ENCODE measurements at regions not wholly inside any gene's neighbourhood (a gene's known extent, or its start where the extent isn't known, plus 50 kb on each side); places are given as distances from the start of the nearest gene placed in this dataset.

- Histone ChIP-seq H3K9me3 (no peaks in the 10 kb centered on the region), H3K27ac (no peak overlapping the region), H3K4me3 (no peak overlapping the region), H3K36me3 (no peaks in the 10 kb centered on the region), H3K4me1 (no peaks in the 10 kb centered on the region), H3K27me3 (no peaks in the 10 kb centered on the region)
- intact Hi-C loops (cut with DNase I; ENCODE audit: low total_unique reads): no loop called here
- no peak for DNase-seq (ENCODE audit: low spot score in 2 of 2)
- TF ChIP-seq, protein P1, sequence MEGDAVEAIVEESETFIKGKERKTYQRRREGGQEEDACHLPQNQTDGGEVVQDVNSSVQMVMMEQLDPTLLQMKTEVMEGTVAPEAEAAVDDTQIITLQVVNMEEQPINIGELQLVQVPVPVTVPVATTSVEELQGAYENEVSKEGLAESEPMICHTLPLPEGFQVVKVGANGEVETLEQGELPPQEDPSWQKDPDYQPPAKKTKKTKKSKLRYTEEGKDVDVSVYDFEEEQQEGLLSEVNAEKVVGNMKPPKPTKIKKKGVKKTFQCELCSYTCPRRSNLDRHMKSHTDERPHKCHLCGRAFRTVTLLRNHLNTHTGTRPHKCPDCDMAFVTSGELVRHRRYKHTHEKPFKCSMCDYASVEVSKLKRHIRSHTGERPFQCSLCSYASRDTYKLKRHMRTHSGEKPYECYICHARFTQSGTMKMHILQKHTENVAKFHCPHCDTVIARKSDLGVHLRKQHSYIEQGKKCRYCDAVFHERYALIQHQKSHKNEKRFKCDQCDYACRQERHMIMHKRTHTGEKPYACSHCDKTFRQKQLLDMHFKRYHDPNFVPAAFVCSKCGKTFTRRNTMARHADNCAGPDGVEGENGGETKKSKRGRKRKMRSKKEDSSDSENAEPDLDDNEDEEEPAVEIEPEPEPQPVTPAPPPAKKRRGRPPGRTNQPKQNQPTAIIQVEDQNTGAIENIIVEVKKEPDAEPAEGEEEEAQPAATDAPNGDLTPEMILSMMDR (IDR thresholded peaks at IDR 0.05): no peak
- no peak for TF ChIP-seq POLR2AphosphoS5 (IDR thresholded peaks at IDR 0.05)
These were observed 342.0 kb upstream of the PDZRN3 start for GRCh38 chr3:73966733-73967132.

GRCh38 chr3:73964818-73965217 is 340.1 kb upstream of the PDZRN3 start:
- Histone ChIP-seq H3K27me3 (no peaks in the 10 kb centered on the region), H3K9me3 (no peaks in the 10 kb centered on the region), H3K36me3 (no peaks in the 10 kb centered on the region), H3K27ac (no peak overlapping the region), H3K4me1 (no peaks in the 10 kb centered on the region), H3K4me3 (no peak overlapping the region)
- DNase-seq (ENCODE audit: low spot score in 2 of 2): no peak
- intact Hi-C loops (cut with DNase I; ENCODE audit: low total_unique reads): no loop called here
- TF ChIP-seq, protein P1 (IDR thresholded peaks at IDR 0.05): no peak
- no peak for TF ChIP-seq POLR2AphosphoS5 (IDR thresholded peaks at IDR 0.05)
- TF ChIP-seq POLR2A (IDR thresholded peaks at IDR 0.05): no peak

DNA sequence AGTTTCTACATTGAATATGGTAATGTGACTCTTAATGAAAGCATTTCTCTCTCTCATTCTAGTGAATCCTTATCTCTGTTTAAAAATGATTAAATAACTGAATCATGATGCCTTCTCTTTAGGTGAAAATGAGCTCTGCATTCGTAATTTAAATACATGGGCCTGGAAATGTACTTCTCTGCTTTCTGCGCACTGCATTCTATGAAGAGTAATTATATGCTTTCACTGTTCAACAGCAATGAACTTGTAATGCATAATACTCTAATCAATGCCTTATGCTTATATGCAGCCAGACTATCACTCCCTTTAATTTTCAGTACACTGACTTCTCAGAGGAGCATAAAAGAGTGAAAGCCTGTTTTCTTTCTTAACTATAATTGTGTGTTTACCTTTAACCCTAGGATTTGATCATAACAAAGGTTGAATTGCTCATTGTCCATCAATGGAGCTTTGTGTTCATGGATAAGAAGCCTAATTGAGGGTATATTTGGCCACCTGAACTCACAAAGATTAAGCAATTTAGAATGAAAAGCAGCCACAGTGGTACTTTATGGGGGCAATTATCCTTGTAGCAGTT is 330.8 kb upstream of the PDZRN3 start:
- Histone ChIP-seq H3K27me3 (no peaks in the 10 kb centered on the region), H3K36me3 (no peaks in the 10 kb centered on the region), H3K4me3 (no peak overlapping the region), H3K9me3 (no peaks in the 10 kb centered on the region), H3K27ac (no peak overlapping the region), H3K4me1 (no peaks in the 10 kb centered on the region)
- TF ChIP-seq, protein P1 (IDR thresholded peaks at IDR 0.05): no peak
- TF ChIP-seq POLR2AphosphoS5 (IDR thresholded peaks at IDR 0.05) (no peak), POLR2A (IDR thresholded peaks at IDR 0.05) (no peak)
- intact Hi-C loops (cut with DNase I; ENCODE audit: low total_unique reads): no loop called here
- no peak for DNase-seq (ENCODE audit: low spot score in 2 of 2)

- H3K4me1 ChIP-seq: no peaks in the 10 kb centered on the region
- H3K27ac ChIP-seq: peak overlapping the region; percentile 3 to 14
- intact Hi-C loops (cut with DNase I; ENCODE audit: low total_unique reads): no loop called here
- no peaks in the 10 kb centered on the region for H3K36me3 ChIP-seq
- DNase-seq (ENCODE audit: low spot score in 2 of 2): peak in 1 of 2 donors; percentile 39
- TF ChIP-seq POLR2A (IDR thresholded peaks at IDR 0.05) (no peak), POLR2AphosphoS5 (IDR thresholded peaks at IDR 0.05) (no peak)
- TF ChIP-seq, protein P1 (IDR thresholded peaks at IDR 0.05): no peak
- no peaks in the 10 kb centered on the region for H3K9me3 ChIP-seq
- H3K4me3 ChIP-seq: no peak overlapping the region
- no peaks in the 10 kb centered on the region for H3K27me3 ChIP-seq
These were observed 329.8 kb upstream of the PDZRN3 start for GRCh38 chr3:73954506-73954905.

- no peak overlapping the region for H3K4me3 ChIP-seq
- intact Hi-C loops (cut with DNase I; ENCODE audit: low total_unique reads): no loop called here
- H3K4me1 ChIP-seq: no peaks in the 10 kb centered on the region
- TF ChIP-seq, protein P1 (IDR thresholded peaks at IDR 0.05): no peak
- TF ChIP-seq POLR2A (IDR thresholded peaks at IDR 0.05) (no peak), POLR2AphosphoS5 (IDR thresholded peaks at IDR 0.05) (no peak)
- no peaks in the 10 kb centered on the region for H3K27me3 ChIP-seq
- H3K9me3 ChIP-seq: no peaks in the 10 kb centered on the region
- H3K27ac ChIP-seq: no peak overlapping the region
- DNase-seq (ENCODE audit: low spot score in 2 of 2): no peak
- no peaks in the 10 kb centered on the region for H3K36me3 ChIP-seq
These were observed 328.0 kb upstream of the PDZRN3 start for GRCh38 chr3:73952781-73953180.

All from breast epithelium (tissue), 4 donors.